ENCODE measurements at regions not wholly inside any gene's neighbourhood (a gene's known extent, or its start where the extent isn't known, plus 50 kb on each side); places are given as distances from the start of the nearest gene placed in this dataset.

DNA sequence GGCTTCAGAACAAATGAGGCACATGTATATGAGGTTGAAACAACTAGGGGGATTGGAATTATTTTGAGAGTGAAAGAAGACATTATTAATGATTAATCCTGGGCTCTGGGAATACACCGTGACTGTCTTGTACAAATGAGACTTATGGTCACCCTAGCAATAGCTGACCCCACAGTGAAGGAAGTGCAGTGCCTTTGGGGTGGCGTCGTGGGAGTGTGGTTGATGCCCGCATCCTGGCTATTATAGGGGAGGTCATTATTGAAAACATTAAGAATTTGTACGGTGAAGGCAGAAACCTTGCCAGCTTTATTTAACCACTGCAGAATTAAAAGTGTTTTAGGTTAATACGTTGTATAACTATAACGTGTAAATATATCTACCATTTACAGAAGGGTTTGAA lies 296.7 kb downstream of the CYRIA start:
- no peaks in the 10 kb centered on the region for H3K27me3 Mint-ChIP-seq (ENCODE audit: low read depth, poor library complexity)
- H3K9me3 Mint-ChIP-seq = peaks cover 29% of the 10 kb centered on the region
- H3K36me3 Mint-ChIP-seq (ENCODE audit: low read depth) = peaks cover 20% of the 10 kb centered on the region
- H3K4me1 Mint-ChIP-seq = no peaks in the 10 kb centered on the region
- TF ChIP-seq, protein P1, sequence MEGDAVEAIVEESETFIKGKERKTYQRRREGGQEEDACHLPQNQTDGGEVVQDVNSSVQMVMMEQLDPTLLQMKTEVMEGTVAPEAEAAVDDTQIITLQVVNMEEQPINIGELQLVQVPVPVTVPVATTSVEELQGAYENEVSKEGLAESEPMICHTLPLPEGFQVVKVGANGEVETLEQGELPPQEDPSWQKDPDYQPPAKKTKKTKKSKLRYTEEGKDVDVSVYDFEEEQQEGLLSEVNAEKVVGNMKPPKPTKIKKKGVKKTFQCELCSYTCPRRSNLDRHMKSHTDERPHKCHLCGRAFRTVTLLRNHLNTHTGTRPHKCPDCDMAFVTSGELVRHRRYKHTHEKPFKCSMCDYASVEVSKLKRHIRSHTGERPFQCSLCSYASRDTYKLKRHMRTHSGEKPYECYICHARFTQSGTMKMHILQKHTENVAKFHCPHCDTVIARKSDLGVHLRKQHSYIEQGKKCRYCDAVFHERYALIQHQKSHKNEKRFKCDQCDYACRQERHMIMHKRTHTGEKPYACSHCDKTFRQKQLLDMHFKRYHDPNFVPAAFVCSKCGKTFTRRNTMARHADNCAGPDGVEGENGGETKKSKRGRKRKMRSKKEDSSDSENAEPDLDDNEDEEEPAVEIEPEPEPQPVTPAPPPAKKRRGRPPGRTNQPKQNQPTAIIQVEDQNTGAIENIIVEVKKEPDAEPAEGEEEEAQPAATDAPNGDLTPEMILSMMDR (IDR thresholded peaks at IDR 0.05) = no peak
- no peak overlapping the region for H3K27ac Mint-ChIP-seq
- H3K4me3 Mint-ChIP-seq = no peak overlapping the region
- no peak for DNase-seq

DNA sequence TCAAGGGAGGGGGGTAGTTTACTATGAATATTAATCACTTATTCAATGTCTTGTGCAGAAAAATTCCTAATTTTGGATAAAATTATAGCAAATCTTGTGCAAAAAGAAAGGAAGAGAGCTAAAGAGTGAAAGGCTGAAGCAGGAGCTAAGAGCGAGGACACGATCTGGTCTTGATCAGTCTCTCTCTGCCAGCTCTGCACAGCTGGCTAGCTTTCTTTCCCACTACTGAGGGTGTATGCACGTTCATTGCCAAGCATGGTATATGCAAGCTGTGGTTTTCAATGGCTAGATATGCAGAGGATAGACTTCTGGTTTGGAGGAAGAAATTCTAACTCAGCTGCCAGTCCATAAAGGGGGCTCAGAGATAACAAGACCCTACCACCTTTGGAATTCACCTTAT lies 297.3 kb downstream of the CYRIA start:
- H3K4me1 Mint-ChIP-seq = no peaks in the 10 kb centered on the region
- peaks cover 14% of the 10 kb centered on the region for H3K36me3 Mint-ChIP-seq (ENCODE audit: low read depth)
- no peak overlapping the region for H3K4me3 Mint-ChIP-seq
- peaks cover 23% of the 10 kb centered on the region for H3K9me3 Mint-ChIP-seq
- no peak overlapping the region for H3K27ac Mint-ChIP-seq
- DNase-seq = no peak
- TF ChIP-seq, protein P1 (IDR thresholded peaks at IDR 0.05) = no peak
- H3K27me3 Mint-ChIP-seq (ENCODE audit: low read depth, poor library complexity) = no peaks in the 10 kb centered on the region

DNA sequence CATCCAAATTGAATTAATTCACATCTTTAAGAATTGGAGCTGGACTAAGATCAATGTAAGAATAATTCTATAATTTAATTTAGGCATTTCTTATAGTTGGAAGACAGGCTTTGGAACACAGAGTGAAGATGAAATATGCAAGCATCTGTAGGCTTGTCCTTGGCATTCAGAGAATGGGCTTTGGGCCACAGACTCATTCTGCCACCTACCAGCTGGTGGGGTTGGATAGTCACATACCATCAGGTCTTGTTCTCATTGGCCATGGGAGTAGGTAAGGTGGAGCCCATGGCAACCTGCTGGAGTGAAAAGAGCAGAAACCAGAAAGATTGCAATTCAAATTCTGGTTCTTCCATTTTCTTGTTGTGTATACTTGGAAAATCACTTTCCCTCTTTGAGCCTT lies 300.3 kb downstream of the CYRIA start:
- H3K4me1 Mint-ChIP-seq = no peaks in the 10 kb centered on the region
- DNase-seq = no peak
- H3K9me3 Mint-ChIP-seq = no peaks in the 10 kb centered on the region
- H3K27ac Mint-ChIP-seq = no peak overlapping the region
- no peaks in the 10 kb centered on the region for H3K36me3 Mint-ChIP-seq (ENCODE audit: low read depth)
- TF ChIP-seq, protein P1 (IDR thresholded peaks at IDR 0.05) = no peak
- H3K4me3 Mint-ChIP-seq = no peak overlapping the region
- no peaks in the 10 kb centered on the region for H3K27me3 Mint-ChIP-seq (ENCODE audit: low read depth, poor library complexity)

DNA sequence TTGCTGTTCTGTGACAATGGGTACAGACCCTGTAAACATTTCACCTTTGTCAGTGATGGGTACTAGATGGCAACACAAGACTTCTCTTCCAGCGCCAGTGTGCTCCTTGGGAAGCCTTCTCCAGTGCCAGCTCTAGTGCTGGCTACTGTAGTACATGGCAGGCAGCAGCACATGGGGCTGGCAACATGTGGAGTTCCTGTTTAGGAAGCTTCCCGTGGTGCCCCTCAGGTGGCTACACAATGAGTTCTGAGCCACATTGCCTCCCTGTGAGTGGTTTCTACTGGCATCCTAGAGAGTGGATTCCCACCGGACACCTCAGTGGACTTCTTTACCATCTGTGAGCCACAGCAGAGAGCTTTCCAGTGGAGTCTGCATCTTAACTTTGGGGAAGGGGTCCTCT lies 302.1 kb downstream of the CYRIA start:
- TF ChIP-seq, protein P1 (IDR thresholded peaks at IDR 0.05) = no peak
- Mint-ChIP-seq H3K27ac (peak overlapping the region; percentile 53), H3K4me3 (no peak overlapping the region), H3K4me1 (no peaks in the 10 kb centered on the region), H3K9me3 (peaks cover 11% of the 10 kb centered on the region), H3K36me3 (ENCODE audit: low read depth) (peaks cover 5% of the 10 kb centered on the region), H3K27me3 (ENCODE audit: low read depth, poor library complexity) (peaks cover 4% of the 10 kb centered on the region)
- no peak for DNase-seq

DNA sequence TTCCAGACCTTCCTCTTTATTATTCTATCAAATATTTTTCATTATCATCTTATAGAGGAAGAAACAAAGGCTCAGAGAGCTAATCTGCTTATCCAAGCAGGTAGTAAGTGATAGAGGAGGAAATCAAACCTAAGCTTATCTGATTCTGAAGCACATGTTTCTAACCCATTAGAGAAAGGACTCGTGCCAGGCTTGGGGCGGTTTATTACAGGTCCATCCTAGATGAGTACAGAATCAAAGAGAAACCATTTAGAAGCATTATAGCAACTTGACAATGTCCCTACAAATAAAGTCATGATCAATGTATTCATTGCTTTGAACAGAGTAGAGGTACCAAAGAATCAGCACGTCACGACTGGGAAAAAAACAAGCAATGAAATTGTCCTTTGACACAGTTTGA lies 303.0 kb downstream of the CYRIA start:
- no peaks in the 10 kb centered on the region for H3K4me1 Mint-ChIP-seq
- H3K9me3 Mint-ChIP-seq = peaks cover 19% of the 10 kb centered on the region
- no peak overlapping the region for H3K27ac Mint-ChIP-seq
- DNase-seq = no peak
- TF ChIP-seq, protein P1 (IDR thresholded peaks at IDR 0.05) = no peak
- peaks cover 5% of the 10 kb centered on the region for H3K36me3 Mint-ChIP-seq (ENCODE audit: low read depth)
- peaks cover 4% of the 10 kb centered on the region for H3K27me3 Mint-ChIP-seq (ENCODE audit: low read depth, poor library complexity)
- no peak overlapping the region for H3K4me3 Mint-ChIP-seq

DNA sequence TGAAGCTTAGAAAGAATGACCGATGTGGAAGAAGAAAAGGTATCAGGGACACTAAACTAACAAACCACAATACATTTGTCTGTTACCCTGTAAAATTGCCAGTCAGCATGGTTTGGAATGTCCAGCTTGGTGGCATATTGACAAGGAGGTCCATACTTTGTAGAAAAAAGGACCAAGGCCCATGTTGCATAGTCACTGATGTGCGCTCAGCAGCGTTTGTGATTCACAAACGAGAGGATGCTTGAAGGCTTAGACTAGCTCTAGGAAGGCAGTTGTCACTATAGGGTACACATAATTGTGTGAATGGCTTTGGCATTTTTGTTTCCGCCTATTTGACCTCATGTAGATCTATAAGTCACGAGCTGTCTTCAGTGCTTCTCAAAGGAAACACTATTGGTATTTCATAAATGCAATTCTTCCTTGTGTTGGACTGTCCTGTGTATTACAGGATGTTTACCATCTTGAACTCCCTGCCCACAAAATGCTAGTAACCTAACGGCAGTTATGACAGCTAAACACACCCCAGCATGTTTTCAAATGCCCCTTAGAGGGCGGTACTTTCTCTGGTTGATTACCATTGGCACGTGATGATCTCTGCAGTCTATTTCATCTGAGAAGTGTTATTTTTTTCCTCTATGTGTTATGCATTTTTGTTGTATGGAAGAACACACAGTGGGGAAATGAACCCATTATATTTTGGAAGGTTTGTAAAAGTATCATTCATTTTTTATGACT lies 304.2 kb downstream of the CYRIA start:
- no peak overlapping the region for H3K4me3 Mint-ChIP-seq
- DNase-seq = no peak
- no peaks in the 10 kb centered on the region for H3K4me1 Mint-ChIP-seq
- peaks cover 4% of the 10 kb centered on the region for H3K27me3 Mint-ChIP-seq (ENCODE audit: low read depth, poor library complexity)
- TF ChIP-seq, protein P1 (IDR thresholded peaks at IDR 0.05) = no peak
- peaks cover 28% of the 10 kb centered on the region for H3K9me3 Mint-ChIP-seq
- peaks cover 5% of the 10 kb centered on the region for H3K36me3 Mint-ChIP-seq (ENCODE audit: low read depth)
- H3K27ac Mint-ChIP-seq = no peak overlapping the region

Measured in nephron progenitor cell (in vitro differentiated cells).